Hematopoietic multipotent progenitor cell treated with erythropoietin and hydrocortisone succinate and interleukin-3 and kit ligand, for 6 days (in vitro differentiated cells): ENCODE measurements at regions not wholly inside any gene's neighbourhood (a gene's known extent, or its start where the extent isn't known, plus 50 kb on each side); places are given as distances from the start of the nearest gene placed in this dataset.
"Not testable (repeated sequence)": the region's sequence is repeated elsewhere in the genome, so short reads cannot be mapped to it uniquely, and the experiment has no call there.

Experiments
- DNase-seq: peaks from one replicate; pipeline ENCODE4 v3.0.0-alpha.2; 2015

GRCh38 chr10:44167752-44168151, 217.1 kb downstream of the CXCL12 start:
- DNase-seq = no peak

DNA sequence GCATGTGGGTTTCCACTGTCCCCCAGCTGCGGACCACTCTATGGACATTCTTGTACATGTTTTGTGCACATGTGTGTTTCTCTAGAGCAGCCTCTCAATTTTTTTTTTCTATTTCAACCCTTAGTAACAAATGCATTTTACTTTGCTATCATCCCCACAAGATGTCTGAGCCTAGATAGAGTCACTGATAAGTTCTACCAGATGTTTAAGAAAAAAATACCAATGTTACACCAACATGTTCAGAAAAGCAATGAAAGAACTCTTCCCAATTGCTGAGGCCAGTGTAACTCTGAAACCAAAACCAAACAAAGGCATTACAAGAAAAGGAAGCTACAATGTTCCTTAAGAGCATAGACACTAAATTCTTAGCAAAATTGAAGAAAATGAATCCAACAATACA, 218.5 kb downstream of the CXCL12 start:
- no peak for DNase-seq

GRCh38 chr10:44164251-44164956, 220.5 kb downstream of the CXCL12 start:
- DNase-seq = no peak

- no peak for DNase-seq
Observed at GRCh38 chr10:44161184-44161583, 223.7 kb downstream of the CXCL12 start.

GRCh38 chr10:44157574-44157973, 227.3 kb downstream of the CXCL12 start:
- no peak for DNase-seq

- no peak for DNase-seq
Observed at GRCh38 chr10:44154956-44155355, 229.9 kb downstream of the CXCL12 start.

GRCh38 chr10:44153918-44154670, 230.8 kb downstream of the CXCL12 start:
- DNase-seq = no peak

DNA sequence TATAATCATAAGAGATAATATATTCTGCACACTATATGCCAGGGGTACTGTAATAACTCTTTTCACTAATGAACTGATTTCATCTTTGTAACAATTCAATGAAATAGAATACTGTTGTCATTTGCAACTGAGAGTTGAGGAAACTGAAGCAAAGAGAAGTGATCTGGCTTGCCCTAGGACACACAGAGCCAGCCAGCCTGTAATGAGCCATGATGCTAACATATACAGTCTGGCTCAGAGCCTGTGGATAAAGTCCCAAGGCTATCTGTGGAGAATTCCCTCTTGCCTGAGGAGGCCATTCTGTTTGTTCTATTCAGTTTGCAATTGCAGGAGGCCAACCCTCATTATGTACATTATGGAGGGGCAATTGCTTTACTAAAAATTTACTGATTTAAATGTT, 241.3 kb downstream of the CXCL12 start:
- no peak for DNase-seq

GRCh38 chr10:44132361-44133289, 252.3 kb downstream of the CXCL12 start:
- DNase-seq = no peak

DNA sequence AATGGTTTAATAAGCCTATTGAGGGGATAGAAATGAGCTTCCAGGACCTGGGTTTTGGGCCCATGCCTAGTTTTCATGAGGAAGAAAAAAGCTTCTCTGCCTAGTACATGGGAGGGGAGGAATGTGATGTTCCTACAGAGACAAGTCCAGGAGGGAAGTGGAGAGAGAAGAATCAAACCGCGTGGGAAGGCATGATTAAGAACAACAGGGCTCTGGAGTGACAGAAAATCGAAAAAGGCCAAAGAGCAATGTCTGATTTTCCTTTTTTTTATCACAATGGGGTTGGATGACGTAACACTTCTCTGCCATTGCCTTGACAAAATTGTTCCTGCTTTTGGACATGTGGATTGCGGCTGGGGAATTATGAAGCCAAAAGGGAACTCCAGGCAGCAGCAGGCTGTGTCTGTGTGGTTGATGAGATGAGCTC, 258.6 kb downstream of the CXCL12 start:
- no peak for DNase-seq

DNA sequence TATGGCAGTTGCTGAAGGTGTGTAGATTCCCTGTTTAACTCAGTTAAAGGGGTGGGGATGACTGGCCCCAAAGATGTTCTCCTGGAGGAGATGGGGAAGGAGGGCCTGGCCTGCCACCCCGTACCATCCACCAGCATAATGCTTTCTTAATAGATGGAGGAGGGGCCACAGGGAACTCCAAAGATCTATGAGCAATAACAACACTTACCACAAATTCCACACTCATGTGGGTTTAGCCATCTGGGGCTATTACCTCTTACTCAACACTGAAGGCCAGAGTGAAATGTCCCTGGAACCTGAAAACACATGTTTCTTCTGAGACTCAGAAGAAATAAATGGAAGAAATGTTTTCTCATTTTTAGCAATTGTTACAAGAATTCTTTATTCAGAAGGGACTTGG, 259.0 kb downstream of the CXCL12 start:
- DNase-seq = no peak

- no peak for DNase-seq
Observed at GRCh38 chr10:44118500-44118899, 266.4 kb downstream of the CXCL12 start.

DNA sequence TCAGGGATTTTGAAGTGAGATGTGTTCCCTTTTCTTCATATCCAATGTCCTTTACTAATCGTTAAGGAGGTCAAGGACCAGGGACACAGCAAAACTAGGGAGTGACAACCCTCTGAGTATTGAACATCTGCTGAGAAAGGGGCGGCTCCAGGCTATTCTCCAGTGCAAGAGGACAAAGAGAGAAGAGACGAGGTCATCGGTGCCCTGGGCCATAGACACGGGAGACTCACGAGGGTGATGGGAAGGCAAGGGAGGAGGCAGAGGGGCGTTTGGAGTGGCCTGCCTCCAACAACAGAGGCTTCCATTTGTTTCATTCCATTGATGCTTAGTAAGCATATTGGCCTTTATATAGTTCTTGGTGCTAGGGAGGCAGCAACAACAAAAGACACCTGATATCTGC, 268.4 kb downstream of the CXCL12 start:
- DNase-seq = no peak

- no peak for DNase-seq
Observed at GRCh38 chr10:44115516-44115915, 269.4 kb downstream of the CXCL12 start.

DNA sequence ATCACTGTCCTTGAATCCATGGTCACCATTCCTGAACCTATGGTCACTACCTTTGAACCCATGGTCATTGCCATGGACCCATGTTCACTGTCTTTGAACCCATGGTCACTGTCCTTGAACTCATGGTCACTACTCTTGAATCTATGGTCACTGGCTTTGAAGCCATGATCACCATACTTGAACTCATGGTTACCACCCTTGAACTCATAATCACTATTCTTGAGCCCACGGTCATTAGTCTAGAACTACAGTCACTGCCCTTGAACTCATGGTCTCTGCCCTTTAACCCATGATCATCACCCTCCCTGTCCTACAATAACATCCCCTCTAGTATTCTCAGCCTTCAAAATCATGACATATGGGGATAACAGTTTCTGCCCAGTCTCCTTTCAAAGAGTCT, 270.5 kb downstream of the CXCL12 start:
- no peak for DNase-seq

- not testable (repeated sequence) for DNase-seq
Observed at GRCh38 chr10:44112280-44112679, 272.6 kb downstream of the CXCL12 start.

DNA sequence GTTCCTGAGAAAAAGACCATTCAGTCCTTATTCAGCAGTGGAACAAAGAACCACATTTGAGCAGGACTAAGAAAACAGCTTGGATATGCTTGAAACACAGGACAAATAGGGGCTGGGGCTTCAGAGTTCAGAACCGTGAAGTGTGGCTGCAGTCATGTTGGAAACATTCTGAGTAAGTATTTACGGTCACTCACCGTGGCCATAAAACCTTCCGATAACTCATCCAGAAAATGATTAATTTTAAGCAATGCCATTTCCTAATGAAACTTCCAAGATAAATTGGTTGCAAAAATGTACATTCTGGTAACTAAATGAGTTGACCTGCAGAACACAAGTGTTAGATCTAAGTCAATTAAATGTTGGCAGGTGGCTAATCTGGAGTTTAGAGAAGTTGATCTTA, 279.2 kb downstream of the CXCL12 start:
- no peak for DNase-seq

DNA sequence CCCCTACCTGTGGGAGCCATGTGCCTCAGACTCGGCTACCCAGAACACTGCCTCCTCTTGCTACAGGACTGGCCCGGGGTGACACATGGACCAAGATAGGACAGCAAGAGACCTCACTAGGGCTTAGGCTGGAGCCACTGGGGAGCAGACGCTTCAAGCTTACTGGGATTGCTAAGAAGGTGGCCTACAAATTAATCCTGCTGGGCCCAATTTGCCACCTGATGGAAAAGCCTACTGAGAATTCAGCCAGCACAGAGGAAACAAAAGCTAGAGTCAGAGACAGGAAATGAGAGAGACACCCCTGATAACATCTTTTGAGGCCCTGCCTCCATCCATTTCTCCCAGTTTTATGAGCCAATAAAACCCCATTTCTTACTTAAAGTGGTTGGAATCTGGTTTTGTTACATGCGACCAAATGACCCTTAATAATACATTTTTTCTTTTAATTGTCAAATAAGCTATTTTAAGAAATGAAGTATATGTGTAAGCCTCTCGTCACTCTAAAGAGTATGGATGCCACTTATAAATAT, 282.1 kb downstream of the CXCL12 start:
- no peak for DNase-seq

GRCh38 chr10:44101082-44101481, 283.8 kb downstream of the CXCL12 start:
- DNase-seq = no peak

DNA sequence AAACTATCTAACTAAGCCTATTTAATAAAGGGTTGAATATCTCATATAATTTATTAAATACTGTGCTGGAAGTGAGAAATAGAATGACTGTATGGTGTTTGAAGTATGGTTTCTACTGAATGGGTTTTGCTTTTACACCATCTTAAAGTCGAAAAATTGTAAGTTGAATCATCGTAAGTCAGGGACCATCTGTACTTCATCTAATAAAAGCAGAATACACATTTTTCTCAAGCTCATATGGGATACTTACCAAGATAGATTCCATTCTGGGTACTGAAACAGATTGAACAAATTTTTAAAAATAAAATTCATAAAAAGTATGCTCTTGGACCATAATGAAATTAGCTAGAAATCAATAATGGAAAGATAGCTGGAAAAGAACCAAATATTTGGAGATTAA, 285.4 kb downstream of the CXCL12 start:
- no peak for DNase-seq

- not testable (repeated sequence) for DNase-seq
Observed at GRCh38 chr10:44096217-44096616, 288.7 kb downstream of the CXCL12 start.

DNA sequence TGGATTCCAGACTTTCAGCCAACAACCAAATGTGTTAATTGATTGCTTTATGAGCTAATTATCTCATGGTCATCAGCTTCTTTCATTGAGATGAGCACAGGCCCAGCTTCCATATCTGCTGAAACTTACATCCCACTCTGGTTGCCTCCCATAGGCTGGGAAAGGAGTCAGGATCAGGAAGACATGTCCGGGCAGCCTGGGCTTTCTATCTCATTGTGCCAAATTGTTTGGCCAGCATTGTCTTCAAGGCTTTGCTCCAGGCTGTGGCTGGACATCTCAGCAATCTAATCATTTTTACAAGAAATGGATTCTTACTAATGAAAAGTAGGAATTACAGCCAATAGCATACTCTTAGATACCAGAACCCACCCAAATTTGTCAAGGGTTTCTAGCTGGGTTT, 295.2 kb downstream of the CXCL12 start:
- no peak for DNase-seq

DNA sequence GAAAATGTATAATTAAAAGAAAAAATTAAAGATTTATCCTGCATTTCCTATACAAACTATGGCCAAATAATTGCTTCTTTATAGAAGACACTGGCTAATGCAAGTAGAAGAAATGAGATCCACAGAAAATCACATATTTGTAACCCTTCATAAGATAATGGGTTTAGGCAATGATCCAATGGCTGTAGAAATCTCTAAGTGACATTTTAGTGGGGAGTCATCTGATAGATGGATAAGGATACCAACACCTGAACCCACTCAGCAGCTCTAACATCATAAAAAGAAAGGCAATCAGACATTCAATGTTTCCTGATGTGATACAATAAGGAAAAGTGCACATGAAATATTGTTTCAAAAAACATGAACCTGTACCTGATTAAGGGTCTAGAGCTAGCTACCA, 297.5 kb downstream of the CXCL12 start:
- no peak for DNase-seq
